ENCODE measurements at regions not wholly inside any gene's neighbourhood (a gene's known extent, or its start where the extent isn't known, plus 50 kb on each side); places are given as distances from the start of the nearest gene placed in this dataset.

GRCh38 chr14:34078117-34078743, 127.4 kb upstream of the EGLN3 start (continued):
- TF ChIP-seq E2F8 (IDR thresholded peaks at IDR 0.05; ENCODE audit: low read depth, partially characterized antibody) (no peak), ZFX (CRISPR knock-in tag; IDR thresholded peaks at IDR 0.05) (0 out of 2 replicates have a peak, but pooled peaks have one; percentile 21), HDAC2 (IDR thresholded peaks at IDR 0.05) (peak; percentile 88), SMARCE1 (IDR thresholded peaks at IDR 0.05) (peak; percentile 97), SMAD2 (IDR thresholded peaks at IDR 0.05; ENCODE audit: low read depth, low read length) (no peak), ESRRA (IDR thresholded peaks at IDR 0.05; ENCODE audit: borderline replicate concordance, low read depth) (peak; percentile 23; the same call in 1 of the 2 replicates), ZNF212 (CRISPR knock-in tag; IDR thresholded peaks at IDR 0.05) (no peak), FOXJ2 (tag; IDR thresholded peaks at IDR 0.05) (no peak), TEAD2 (tag; IDR thresholded peaks at IDR 0.05) (no peak), CBFA2T2 (conservative IDR thresholded peaks at IDR 0.05) (peak; percentile 92), SNIP1 (IDR thresholded peaks at IDR 0.05; ENCODE audit: low read depth) (no peak), CXXC5 (CRISPR knock-in tag; IDR thresholded peaks at IDR 0.05) (peak; percentile 68), TFAM (CRISPR knock-in tag; conservative IDR thresholded peaks at IDR 0.05) (no peak), MLLT1 (IDR thresholded peaks at IDR 0.05) (peak; percentile 55 to 62; a peak in 1 of 4 replicates), MYBL2 (IDR thresholded peaks at IDR 0.05; ENCODE audit: low read depth) (peak; percentile 49; the same call in 1 of the 2 replicates), MYBL2 (CRISPR knock-in tag; IDR thresholded peaks at IDR 0.05; ENCODE audit: borderline replicate concordance) (no peak), KLF1 (tag; IDR thresholded peaks at IDR 0.05) (no peak), SPI1 (IDR thresholded peaks at IDR 0.05; ENCODE audit: borderline replicate concordance, low read depth, low read length) (peak; percentile 100), ZNF445 (CRISPR knock-in tag; IDR thresholded peaks at IDR 0.05; ENCODE audit: low read depth) (peak; percentile 64; the same call in 1 of the 2 replicates), SNAPC5 (CRISPR knock-in tag; IDR thresholded peaks at IDR 0.05) (no peak), MYNN (IDR thresholded peaks at IDR 0.05) (0 out of 2 replicates have a peak, but pooled peaks have one; percentile 74), MYNN (CRISPR knock-in tag; IDR thresholded peaks at IDR 0.05) (no peak), HMGXB4 (CRISPR knock-in tag; IDR thresholded peaks at IDR 0.05) (no peak), TEAD4 (IDR thresholded peaks at IDR 0.05; ENCODE audit: low read length) (peak; percentile 88), TEAD4 (CRISPR knock-in tag; IDR thresholded peaks at IDR 0.05; ENCODE audit: borderline replicate concordance) (no peak), ZNF133 (CRISPR knock-in tag; IDR thresholded peaks at IDR 0.05) (no peak)

Measured in K562 (cell line).